HG02588 (cell line): ENCODE measurements at regions not wholly inside any gene's neighbourhood (a gene's known extent, or its start where the extent isn't known, plus 50 kb on each side); places are given as distances from the start of the nearest gene placed in this dataset.

Source experiments
- ATAC-seq: cut with Tn5 transposase; IDR thresholded peaks from one replicate; pipeline ENCODE4 v1.9.1; 2021; ENCODE audit warnings: mild to moderate bottlenecking, moderate library complexity; ENCODE audit not compliant: unreplicated experiment

DNA sequence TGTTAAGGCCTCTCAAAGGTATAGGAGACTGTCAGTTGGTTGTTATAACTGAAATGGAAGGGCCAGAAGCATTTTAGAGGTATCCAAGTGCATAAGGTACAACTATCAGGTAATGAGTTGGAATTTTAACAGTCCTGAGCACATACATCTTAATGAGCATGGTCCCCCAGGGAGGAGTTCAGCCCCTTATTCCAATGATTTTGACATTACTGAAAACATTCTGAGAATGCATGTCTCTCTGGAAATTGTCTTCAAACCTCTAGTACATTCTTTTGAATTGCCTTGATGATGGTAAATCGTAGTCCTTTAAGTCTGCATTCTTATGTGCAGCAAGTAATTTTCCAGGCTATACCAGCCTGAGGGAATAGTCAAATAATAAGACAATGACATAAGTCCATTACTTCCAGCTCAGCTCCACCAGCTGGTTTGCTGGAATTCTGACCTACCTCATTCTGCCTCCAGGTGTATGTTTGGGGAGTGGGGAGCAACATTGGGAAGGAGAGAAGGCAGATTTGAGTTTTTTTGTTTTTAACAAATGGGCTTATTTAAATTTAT, 239.2 kb downstream of the MSRB3 start:
- no peak for ATAC-seq

DNA sequence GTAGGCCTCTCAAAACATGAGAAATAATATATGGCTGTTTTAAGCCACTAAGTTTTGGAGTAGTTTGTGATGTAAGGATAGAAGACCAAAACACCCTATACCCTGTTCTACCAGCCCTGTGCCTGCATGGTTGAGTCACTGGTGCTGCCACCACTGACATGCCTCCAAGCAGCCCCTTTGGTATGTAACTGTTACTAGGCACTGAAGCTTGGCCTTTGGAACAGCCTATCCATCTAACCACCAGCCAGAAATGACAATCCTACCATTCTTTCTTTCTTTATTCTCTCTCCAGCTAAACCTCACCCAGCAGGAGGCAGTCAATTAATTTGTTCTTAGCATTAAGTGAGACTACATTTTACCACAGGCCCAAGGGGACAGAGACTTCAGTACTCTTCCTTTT, 240.3 kb downstream of the MSRB3 start:
- ATAC-seq, result no peak

DNA sequence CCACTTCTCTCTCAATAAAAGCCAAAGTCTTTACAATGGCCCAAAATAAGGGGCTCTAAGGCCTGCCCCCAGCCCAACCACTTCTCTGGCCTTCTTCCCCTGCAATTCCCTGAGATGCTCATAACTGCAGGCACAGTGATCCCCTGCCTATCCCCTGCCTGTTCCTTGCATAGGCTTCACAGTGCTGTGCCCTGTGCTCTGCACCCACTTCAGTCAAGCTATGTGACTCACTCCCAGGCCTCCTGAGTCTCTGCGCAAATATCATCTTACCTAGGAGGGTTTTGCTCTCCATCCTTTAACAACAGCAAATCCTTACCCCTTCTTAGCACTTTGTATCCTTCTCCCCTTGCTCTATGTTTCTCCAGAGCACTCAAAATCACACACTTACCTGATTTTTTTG, 242.2 kb downstream of the MSRB3 start:
- no peak for ATAC-seq

DNA sequence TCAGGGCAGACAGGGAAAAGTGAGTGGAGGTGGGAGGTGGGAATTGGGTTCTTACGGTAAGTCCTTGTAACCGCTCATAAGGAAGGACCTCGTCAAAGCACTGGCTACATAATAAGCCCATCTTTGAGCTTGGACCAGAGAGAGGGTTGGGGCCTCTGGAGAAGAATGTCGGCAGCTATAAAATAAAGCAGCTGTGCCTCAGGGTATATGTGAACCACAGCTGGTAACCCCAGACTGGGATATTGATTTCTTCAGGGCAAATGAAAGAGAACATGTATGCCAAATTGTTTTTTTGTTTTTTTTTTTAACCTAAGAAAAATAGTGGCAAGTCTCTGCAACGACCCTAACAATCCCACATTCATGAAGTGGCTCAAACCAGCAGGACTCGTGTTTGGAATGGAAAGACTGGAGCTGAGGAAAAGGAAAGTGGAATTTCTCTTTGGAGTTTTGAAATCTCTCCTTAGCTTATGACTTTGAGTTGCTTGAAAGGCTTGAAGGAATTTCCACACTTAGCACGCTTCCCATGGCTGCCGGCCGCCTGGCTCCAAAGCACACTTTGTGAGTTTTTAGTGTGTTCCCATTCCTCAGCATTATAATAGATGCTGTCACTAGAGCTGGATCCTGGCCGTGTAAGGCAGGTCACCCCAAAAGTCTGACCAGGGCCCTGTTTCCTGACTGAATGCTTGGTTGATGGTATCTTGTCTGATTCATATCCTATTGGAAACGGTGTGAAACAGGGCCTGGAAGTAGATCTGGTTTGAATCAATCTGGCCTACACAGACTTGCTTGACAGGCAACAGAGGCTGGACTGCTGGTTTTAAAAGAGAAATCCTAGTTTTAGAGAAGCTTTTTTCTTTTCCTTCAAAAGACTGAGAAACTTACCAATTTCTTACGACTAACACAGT, 244.7 kb downstream of the MSRB3 start:
- no peak for ATAC-seq

DNA sequence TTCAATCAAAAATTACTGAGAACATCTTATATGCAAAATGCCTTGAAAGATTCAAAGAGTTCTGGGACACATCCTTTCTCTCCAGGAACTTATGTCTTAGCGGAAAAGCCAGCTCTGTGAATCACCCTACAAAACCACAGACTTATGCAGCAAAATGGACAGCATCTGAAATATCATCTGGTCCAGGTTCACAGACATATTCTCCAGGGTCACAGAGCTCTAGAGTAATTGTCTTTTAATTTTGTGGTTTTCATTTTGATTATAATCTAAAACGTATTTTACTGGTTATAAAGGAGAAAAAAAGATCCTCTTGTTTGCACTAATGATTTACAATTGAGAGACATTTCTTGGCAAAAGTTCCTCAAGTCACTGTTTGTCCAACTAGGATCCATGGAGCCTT, 246.2 kb downstream of the MSRB3 start:
- no peak for ATAC-seq

DNA sequence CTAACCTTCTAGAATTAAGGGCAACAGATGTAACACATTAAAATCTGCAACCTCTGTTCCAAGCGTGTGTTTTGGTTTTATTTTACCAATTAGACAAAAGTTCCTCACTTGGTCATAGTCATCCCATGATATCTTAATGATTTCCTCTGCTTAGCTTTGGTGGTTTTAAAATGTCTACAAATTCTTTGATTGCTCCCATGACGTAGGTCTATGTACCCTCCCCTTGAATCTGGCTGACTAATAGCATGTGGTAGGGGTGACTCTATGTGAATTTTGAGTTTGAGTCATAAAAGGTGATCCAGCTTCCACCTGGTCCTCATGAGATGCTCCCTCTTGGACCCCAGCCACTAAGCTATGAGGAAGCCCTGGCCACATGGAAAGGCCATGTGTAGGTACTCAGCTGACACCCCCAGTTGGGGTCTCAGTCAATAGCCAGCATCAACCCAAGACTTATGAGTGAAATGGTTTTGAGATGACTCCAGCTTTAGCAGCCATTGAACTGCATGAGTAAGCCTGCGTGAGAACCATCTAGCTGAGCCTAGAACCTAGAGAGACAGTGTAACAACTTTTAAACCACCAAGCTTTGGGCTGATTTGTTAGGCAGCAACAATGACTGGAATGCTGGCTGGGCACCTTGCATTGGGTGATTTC, 247.1 kb downstream of the MSRB3 start:
- no peak for ATAC-seq

DNA sequence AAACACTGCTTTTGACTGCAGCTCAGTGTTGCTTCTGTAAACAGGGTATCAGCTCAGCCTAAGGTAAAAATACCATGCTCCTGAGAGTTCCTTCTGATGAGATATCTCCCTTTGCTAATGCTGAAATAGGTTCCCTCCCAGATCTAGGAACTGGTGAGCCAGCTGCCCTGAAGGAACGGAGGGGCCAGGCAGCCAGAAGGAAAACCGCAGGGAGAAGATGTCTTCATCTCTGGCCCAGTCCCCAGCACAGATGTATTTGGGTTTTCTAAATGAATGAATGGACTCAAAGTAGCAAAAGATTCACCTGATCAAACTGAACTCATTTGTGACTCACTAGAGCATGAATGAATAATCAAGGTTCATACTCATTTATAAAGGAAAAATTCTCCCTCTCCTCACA, 247.8 kb downstream of the MSRB3 start:
- no peak for ATAC-seq

DNA sequence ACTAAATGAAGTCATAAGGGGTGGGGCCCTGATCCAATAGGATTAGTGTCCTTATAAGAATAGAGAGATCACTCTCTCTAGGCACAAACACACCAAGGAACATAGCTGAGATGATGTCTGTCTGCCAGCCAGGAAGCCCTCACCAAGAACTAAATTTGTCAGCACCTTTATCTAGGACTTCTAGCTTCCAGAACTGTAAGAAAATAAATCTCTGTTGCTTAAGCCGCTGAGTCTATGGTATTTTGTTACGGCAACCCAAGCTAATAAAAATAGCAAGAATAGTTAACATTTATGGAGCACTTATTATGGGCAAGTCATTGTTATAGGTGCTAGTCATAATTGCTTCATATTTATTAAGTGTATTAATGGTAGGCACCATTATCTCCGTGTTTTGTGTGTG, 249.6 kb downstream of the MSRB3 start:
- ATAC-seq, result no peak

DNA sequence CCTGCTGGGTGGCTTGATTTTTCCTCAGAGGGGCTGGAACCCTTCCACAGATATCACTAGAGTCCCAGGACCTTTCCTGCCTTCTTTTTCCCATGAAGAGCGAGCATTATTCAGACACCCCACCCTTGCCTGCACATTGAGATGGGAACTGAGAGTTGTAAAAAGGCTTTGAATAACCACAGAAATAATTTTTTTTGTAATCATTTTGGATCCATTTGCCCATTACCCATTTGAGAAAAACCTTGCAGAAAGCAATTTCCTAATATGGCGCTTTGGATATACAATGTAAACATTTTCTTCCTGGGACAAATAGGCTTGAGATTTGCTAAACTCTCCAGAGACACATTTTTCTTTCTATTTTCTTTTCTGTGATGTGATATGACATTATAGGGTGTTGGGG, 250.6 kb downstream of the MSRB3 start:
- ATAC-seq, result no peak

DNA sequence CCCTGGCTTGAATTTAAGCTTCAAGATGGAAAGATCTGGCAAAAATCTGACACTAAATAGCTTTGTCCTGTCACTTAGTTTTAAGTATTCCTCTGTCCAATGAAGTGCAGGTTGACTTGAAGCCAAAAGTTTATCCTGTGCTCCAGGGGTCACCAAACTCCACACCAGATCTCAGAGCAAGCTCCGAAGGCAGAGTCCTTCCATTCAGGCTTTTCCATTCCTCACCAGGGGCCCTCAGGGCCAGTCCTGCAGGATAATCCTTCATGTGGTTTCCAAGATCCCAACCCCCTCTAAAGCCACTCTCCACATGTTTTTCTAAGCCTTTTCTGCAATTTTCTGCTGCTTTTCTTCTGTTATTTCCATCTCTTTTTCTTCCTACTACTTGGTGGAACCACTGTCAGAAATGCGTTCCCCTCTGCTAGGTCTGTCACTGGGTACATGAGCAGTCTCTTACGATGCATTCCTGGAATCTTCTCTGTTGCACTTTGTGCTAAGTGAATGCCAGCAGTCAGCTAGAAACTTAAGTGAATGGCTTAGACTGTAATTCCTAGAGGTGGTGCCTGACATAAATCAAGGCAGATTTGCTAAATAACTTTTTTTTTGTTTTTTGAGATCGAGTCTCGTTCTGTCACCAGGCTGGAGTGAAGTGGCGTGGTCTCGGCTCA, 251.4 kb downstream of the MSRB3 start:
- no peak for ATAC-seq

DNA sequence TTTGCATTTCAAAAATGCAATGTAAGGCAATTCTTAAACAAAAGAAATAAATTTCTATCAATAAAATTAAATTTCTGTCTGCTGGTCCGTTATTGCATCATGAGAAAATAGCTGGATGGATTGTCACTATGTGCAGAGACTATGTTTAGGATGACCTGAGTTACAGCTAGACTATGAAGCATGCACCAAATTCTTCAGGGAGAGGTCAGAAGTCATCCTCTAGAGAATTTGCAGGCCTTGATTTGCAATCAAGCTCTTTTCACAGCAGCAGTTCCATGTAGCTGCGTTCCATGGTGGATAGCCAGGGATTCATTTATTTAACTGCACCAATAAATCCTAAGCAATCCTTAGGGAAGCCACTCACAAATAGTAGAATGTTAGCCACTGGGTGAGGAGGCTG, 253.7 kb downstream of the MSRB3 start:
- no peak for ATAC-seq

DNA sequence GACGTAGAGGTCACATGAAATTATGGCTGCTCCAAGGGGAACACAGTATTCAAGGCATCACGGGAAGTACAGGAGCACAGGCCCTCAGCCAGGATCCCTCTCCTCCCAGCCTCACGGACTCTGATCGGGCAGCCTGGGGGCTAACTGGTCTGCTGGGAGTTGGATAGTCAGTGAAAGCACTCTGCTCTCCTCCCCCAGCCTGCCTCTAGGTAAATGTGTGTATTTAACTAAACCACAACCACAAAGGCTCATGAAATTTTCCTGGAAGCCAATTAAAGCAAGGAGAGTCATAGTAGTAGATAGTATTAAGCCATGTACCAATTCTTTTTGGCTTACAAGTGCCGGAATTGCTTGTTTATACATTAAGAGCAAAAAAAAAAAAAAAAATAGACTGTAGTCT, 254.3 kb downstream of the MSRB3 start:
- ATAC-seq, result no peak

DNA sequence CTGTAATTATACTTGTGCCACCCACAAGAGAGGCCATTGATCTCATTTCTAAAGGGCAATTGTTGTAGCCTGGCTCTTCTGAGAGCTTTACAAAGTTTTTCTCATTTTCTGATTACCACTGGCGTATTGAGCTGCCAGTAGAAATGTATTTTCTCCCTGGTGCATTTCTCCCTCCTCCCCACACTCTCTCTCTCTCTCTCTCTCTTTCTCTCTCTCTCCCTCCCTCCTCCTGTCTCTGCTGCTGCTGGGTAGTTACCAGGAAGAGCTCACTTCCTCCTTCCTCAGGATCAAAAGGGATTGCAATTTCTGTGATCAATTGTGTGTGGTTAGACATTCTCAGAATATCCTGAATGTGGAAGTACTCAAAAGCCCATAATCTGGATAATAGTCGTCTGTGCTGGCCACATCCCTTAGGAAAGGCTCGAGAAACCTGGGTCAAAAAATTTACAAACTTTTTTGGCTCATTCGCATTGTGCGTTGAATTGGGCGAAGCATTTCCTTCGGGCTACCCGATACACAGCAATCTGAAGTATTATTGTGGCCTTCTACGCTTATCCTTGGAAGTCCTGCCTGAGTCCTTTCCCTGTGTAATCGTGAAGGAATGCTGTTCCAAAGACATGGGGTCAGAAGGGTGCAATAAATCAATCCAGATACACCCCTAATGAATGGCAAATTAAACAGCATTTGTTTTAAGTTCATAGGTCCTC, 254.8 kb downstream of the MSRB3 start:
- ATAC-seq, result no peak

DNA sequence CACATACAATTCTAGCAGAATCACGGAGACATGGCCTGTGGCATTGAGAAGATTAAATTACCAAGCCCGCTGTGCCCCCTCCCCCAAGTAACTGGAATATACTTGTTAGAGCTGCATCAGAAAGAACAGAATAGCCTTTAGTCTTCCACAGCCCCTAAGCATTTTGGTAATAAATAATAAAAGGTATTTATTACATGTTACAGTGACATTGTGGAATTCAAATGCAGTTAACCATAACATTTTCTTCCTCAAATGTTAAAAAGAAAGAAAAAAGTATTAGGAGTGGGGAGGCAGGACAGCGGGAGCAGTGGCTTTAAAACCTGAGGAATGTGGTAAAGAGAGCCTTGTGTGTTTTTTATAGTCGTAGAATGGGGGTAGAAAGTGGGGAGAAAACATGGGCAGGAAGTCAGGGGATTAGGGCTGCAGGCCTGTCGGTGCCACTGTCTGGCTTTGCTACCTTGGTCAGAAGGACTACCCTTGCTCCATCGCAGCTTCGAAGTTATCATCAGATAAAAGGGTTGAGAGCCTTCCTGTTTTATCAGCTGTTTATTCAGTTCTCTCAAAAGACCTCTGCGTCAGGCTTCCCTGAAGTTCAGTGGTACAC, 255.9 kb downstream of the MSRB3 start:
- no peak for ATAC-seq

DNA sequence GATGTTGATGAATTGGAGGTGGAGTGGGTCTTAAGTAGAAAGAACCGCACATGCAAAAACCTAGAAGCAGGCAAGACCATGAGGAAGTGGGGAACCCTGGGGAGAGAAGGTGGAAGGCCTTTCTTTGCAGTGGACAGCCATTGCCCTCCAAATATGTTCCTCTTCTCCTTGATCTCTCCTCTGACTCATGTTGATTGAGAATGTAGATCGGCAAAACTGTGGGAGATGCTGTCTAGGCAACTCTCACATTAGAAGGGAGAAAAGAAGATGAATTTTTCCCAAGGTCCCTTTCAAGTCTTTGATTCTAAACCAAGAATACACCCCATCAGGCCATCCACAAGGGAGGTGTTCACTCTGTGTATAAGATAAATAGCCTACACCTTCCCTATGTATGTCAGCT, 257.5 kb downstream of the MSRB3 start:
- ATAC-seq, result no peak

DNA sequence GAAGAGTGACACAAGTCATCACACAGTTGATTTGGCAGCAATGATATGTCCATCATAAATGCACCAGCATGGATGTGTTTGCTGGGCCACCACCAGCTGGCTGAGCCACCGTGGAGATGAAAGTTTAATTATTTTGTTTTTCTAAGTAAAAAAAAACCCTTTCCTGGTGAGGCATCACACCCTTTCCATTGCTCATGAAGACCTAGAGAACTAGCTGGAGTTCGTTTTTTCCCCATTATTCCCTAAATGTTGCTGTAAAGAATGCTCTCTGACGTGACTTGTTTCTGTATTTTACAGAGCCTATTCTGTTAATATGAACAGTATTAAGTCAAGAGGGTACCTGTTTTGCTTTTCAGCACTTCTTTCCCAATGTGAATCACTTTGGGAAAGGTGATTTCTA, 257.9 kb downstream of the MSRB3 start:
- no peak for ATAC-seq

DNA sequence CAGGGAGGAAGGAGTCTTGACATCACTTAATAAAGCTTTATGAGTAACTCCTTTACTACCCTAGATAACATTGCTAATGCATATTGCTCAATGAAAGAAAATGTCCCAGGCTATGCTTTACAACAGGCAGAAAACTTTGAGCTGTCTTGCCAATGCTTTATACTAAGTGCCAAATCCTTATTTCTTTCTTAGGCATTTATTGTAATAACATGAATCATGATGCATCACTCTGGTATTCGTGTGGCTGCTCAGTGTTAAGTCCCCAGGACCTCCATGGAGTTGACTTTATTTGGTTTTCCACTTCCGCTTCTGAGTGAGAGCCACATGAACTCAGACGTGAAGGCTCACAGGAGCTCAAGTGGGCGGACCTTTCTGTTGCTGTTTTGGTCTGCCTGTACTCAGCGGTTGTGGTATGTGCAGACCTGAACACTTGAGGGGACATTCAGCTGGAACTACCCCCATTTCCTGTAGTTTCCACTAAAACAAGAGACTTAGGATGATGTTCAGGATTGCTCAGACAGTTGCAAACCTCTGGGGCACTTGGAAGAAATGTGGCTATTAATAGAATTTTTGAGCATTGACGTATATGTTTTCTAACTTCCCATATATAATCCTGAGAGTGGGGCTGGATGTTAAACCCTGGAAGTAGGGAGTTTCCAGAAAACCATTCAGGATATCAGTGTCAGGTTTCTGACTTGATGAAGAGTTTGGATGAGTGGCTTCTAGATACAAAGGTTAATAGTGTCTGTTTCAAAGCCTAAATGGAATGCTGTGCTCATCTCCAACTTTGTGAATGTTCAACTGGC, 258.6 kb downstream of the MSRB3 start:
- no peak for ATAC-seq

DNA sequence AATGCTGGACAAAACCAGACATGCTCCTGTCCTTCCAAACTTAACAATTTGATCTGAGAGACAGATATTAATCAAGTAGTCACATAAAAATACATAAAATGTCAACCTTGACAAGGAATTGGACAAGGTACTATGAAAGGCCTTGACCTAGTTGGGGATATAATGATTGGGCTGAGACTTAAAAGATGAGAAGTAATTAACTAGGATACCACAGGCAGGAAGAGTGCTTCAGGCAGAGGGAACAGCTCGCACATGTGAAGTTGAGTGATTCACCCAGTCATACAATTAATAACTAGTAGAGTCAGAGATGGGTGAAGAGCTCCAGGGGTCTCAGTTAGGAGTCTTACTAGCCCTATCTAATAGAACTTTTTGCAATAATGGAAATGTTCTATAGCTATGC, 259.5 kb downstream of the MSRB3 start:
- no peak for ATAC-seq

DNA sequence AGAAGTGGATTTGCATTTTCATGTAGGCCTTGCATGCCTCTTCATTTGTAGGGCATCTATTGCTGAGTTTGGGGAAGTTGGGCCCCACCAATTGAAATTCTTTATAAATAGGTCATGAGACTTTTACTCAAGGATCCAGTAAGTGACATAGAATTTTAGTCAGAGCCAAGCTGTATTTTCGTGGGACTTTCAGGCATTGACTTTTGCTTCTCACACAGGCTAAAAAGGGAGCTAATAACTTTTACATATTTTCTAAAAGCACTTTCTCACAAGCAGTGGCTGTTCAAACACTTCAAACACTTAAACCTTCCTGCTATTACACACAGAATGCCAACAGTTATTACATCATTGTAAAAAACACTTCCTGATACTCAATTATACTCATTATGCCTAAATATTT, 260.5 kb downstream of the MSRB3 start:
- no peak for ATAC-seq

DNA sequence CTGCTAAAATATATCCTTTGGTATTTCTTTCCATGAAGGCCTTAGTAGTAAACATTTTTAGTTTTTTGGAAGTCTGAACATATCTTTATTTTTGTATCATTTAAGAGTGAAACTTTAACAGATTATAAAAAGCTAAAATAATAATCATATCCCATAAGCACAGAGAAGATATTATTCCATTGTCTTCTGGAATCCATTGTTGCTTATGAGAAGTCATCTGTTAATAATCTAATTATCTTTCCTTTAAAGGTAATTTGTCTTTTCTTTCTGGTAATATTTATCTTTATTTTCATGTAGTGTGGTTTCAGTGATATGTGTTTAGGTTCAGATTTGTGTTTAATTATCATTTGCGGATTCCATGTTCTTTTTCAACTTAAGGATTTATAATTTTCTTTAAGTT, 261.7 kb downstream of the MSRB3 start:
- ATAC-seq, result no peak
